ENCODE measurements at regions not wholly inside any gene's neighbourhood (a gene's known extent, or its start where the extent isn't known, plus 50 kb on each side); places are given as distances from the start of the nearest gene placed in this dataset.

DNA sequence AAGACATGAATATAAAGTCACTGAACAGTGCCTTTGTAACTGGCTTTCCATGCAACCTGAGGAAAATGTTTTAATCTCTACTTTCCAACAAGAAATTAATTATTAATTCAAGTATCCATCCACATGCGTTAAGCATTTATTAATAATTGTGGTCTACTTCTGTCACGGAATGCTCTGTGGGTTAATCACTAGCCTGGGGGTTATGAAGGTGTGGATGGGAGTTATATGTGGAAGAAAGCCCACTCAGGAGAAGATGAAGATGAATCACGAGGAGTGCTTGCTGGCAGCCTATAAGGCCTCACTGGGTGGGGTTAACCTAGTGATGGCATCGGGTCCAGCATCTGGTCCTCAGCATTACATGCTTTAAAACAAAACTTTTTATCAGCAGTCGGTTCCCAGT lies 99.5 kb upstream of the AVPR1A start:
- no peak for DNase-seq (ENCODE audit: low read depth in 2 of 2)

DNA sequence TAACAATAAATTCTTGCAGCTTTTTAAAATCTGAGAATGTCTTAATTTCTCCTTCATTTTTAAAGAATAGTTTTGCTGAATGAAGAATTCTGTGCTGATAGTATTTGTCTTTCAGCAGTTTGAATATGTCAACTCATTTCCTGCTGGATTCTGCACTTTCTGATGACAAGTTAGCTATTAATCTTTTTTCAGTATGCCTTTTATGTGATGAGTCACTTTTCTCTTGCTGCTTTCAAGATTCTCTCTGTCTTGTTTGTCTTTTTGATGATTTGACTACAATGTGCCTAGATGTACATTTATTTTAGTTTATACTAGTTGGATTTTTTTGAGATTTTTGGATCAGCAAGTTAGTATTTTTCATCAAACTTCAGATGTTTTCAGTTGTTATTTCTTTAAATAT lies 87.9 kb upstream of the AVPR1A start:
- no peak for DNase-seq (ENCODE audit: low read depth in 2 of 2)

DNA sequence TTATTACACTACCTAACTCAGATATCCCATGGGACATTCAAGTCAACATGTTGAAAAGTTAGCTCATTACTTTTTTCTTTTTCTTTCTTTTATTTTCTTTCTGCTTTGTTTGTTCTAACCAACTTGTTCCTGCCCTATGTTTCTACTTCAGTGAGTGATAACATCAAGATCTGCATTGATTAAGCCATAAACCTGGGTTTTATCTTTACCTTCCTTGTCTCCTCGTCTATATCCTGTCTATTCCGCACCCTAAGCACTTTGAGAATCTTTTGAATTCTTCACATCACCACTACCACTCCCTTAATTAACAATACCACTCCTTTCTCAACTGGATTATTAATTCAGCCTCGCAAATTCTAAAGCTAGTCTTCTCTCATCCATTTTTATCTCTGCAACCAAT lies 81.9 kb upstream of the AVPR1A start:
- no peak for DNase-seq (ENCODE audit: low read depth in 2 of 2)

DNA sequence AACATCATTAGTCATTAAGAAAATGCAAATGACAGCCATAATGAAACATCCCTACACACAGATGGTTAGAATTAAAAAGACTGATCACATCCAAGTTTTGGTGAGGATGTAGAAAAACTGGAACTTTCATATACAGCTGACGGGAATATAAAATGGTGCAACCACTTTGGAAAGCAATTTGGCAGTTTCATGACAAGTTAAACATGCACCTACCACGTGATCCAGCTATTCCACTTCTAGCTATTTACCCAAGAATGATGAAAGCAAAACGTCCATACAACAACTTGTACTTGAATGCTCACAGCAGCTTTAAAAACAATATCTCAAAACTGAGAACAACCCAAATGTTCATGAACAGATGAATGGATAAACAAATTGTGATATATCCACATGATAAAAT lies 77.9 kb upstream of the AVPR1A start:
- DNase-seq (ENCODE audit: low read depth in 2 of 2), result no peak

DNA sequence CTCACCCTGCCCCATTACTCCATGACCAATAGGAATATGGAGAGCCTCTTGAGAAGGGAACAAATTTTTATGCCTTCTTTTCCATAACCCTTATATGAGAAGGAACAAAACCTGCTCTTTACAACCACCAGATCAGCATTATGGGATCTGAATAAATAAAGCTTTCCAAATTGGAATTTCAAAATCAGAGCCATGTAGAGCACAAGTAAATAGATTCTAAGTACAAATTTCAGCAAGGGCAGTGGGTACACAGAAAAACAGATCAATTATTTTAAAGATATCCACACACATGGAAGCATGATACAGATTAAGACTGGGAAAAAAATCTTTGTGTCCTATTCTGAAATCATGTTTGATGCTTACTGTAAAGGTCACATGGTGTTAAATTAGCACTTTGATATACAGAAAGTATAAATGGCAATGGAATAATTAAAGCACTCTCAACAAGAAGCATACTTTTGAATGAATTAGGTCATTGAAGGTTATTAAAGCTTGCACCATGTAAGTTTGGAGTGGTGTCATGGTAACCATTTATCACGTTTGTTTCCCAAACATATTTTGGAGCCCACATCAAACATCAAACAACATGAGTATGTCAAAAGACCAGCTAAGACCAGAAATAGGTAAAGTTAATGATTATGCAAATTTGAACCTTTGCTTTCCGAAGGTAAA lies 75.9 kb upstream of the AVPR1A start:
- DNase-seq (ENCODE audit: low read depth in 2 of 2), result no peak

DNA sequence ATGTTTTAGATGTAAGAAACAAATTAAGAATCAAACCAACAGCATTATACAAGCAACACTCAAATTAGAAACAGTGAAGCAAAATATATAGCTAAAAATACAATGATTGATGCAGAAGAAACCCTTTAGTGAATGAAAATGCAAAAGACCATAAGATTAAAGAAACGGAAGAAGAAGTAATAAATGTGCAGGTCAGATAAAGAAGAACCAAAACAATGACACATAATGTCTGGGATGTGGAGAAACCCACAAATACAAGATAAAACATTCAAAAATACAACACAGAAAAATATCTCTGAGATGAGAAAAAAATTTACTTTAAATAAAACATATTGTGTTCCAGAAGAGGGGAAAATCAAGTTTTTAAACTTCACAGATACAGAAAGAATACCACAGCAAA lies 73.4 kb upstream of the AVPR1A start:
- DNase-seq (ENCODE audit: low read depth in 2 of 2), result no peak

DNA sequence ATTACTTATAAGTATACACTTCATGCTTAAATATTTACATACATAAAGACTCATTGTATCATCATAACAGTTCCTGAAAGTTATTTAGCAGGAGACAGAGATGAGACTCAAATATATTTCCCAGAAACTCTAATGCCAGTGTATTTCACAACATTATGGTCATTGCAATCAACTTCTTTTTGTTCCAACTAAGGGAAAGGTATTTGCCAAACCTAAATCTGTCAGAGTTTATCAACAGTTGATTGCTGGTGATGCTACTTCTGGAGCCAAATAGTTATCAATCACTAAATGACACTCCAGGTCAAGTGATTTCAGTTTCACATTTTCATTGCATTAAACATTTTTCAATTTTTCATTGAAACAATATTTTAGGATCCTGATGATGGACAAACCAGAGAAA lies 72.1 kb upstream of the AVPR1A start:
- no peak for DNase-seq (ENCODE audit: low read depth in 2 of 2)

DNA sequence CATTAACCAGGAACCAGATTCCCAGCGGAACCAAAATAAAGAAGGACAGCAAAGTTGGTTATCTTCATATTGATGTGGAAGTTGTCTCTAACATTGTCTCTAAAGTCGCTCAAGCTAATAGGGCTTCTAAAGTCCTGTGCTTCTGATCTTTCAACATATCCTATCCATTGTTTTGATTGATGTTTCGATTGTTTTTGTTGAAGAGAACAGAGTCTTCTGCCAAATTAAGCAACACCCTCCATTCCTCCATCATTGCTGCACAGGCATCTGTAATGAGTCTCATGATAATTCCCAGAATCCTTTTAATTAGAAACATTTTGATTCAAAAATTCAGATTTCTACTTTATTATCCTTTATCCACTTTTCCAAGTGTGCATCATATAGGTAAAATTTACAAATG lies 71.6 kb upstream of the AVPR1A start:
- no peak for DNase-seq (ENCODE audit: low read depth in 2 of 2)

DNA sequence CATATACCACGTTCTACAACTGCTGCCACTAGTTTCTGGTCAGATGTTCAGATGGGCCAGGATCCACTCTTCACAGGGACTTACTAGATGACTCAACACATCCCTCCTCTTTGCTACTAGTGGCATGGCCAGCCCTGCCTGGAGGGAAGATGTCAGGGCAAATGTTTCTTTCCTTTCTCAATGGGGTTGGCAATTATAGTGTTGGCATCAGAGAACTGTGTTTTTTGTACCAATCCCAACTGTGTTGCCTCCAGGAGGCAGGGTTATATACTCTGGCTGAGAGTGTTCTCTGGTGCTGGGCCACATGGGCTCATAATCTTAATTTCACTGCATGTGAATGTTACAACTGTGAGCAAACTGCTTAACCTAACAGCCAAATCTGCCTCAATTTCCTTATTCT lies 69.9 kb upstream of the AVPR1A start:
- no peak for DNase-seq (ENCODE audit: low read depth in 2 of 2)

DNA sequence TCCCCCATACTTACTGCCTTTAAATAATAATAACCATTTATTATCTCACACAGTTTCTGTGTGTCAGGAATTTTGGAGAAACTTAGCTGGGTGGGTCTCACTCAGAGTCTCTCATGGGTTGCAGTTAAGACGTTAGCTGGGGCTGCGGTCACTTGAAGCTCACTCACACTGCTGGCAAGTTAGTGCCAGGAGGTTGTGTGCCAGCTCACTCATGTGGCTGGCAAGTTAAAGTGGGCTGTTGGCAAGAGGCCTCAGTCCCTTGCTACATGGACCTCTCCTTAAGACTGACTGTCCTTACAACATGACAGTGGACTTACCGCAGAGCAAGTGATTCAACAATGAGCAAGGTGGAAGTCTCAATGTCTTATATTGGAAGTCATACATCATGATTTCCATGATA lies 61.3 kb upstream of the AVPR1A start:
- DNase-seq (ENCODE audit: low read depth in 2 of 2), result no peak

DNA sequence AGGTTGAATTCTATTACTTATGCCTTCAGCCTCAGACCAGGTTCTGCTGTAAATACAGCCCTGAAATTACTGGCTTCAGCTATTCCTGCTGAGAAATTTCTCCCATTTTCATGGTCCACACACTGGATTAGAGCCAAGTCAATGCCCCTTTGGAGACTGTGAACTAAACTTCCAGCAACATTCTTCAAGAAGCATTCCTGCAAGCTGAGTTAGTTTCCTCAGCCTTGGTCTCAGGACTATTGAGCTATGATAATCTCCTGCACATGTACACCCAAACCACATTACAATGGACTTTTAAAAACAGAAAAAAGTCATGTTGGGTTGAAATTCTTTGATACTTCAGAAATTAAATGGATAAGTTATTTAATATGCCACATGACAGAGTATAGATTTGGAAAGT lies 58.0 kb upstream of the AVPR1A start:
- DNase-seq (ENCODE audit: low read depth in 2 of 2), result no peak

DNA sequence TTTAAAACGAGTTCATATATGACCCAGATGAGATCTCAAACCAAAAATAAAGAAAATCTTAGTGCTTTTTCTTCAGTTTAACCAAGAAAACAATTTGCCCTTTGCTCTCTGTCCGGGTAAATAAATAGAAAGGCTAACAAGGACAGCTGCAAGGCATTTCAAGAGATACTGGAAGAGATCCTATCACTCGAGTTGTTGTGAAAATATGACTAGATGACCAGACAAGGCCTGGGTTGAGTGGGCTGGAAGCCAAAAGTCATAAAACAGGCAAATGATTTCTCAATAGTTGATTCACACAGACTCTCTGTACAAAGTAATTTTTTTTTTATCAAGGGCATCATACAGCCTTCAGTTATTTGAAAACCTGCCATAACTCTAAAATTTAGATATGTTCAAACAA lies 55.9 kb upstream of the AVPR1A start:
- DNase-seq (ENCODE audit: low read depth in 2 of 2), result no peak

DNA sequence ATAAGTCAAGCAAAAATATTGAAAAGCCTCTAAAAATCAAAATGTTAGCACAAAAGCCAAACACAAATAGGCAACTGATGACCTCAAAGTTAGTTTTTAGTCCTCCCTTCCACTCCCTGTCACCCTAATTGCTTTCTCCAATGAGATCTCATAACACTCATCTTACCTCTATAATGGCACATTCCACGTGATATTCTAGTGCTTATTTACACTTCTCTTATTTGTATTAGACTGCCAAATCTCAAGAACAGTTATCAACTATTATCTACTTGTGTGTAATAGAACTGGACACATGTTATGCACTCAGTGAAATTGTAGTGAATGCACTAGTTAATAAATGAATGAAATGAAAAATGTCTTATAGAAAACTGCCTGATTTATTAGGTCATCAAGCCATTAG lies 55.5 kb upstream of the AVPR1A start:
- DNase-seq (ENCODE audit: low read depth in 2 of 2), result no peak

Data from stimulated activated CD4-positive, alpha-beta T cell treated with anti-CD3 and anti-CD28 coated beads, Interleukin-1b, Interleukin-23, amount 100 ng/mL, for 4 hours (primary cell).